Activated CD4-positive, alpha-beta T cell treated with anti-CD3 and anti-CD28 coated beads, Interleukin-2, amount 50 U/mL, for 4 hours (primary cell): ENCODE measurements at regions not wholly inside any gene's neighbourhood (a gene's known extent, or its start where the extent isn't known, plus 50 kb on each side); places are given as distances from the start of the nearest gene placed in this dataset.

Experiments
- DNase-seq, 2 experiments: peaks; one replicate each; pipeline ENCODE4 v3.0.0-alpha.2; 2020

DNA sequence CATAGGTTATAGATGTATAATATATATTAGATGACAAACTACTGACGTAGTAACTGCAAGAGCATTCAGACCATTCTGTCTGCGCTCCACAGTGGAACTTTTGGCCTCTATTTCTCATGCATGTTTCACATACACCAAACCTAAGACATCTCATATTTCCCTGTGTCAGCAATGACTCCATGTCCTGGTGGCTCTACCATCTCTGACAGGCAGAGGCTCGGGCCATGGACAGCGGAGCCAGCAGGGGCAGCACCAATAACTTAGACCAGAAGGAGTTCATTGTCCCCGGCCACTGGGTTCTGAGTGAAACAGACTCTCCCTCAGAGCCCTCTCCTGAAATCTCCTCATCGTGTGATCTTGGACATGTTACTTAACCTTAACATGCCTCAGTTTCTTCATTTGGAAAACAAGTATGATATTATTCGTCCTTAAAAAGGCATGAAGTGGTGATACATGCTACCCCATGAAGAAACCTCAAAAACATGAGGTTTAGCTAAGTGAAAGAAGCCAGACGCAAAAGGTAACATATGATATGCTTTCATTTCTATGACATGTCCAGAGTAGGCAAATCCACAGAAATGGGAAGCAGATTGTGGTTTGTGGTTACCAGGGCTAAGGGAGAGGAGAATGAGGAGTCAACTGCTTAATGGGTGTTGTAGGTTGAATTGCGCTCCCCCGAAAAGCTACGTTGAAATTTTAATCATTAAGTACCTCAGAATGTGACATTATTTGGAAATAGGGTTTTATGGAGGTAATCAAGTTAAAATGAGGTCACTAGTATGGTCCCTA, 564.0 kb upstream of the JARID2 start:
- no peak for DNase-seq

GRCh38 chr6:14682812-14683211, 563.1 kb upstream of the JARID2 start:
- DNase-seq, result no peak

- no peak for DNase-seq
These were observed 556.2 kb upstream of the JARID2 start for GRCh38 chr6:14689639-14690038.

GRCh38 chr6:14690120-14691056, 555.5 kb upstream of the JARID2 start:
- no peak for DNase-seq

GRCh38 chr6:14692208-14692607, 553.7 kb upstream of the JARID2 start:
- no peak for DNase-seq

DNA sequence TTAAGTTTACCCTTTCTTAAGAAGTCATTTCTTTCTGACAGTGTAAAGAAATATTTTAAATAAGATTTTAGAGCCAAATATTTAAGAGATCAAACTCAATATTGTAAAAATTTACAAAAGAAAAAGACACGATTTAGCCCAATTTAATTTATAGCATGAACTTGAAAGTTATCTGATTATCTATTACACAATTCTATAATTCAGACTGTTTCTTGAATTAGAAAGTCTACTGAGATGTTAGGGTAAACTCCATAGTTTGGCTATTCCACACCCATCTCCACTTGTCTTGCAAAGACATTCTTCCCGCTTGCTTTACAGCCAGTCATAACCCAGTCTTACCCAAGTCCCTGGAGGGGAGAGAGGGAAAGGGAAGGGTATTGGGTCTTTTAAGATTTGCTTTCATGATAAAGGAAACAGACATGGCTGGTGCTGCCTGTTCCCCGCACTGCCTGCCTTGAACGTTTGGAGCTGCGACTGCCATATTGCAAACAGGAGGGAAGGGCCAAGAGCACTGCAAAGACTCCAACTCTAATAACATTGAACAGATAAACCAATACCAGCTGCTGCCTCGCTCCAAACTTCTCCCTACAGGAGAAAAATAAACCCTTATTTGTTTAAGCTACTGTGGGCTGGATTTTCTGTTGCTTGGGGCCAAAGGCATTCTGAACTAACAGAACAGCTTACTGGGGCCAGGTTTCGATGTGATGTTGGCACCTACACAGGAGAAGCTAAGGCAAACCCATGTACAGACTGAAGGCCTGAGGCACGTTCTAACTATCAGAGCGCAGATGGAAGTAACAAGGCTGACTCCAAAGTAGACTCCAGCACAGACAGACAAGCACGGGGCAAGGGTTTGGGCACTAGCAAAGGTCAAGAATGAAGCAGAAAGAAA, 552.3 kb upstream of the JARID2 start:
- no peak for DNase-seq

- no peak for DNase-seq
These were observed 551.6 kb upstream of the JARID2 start for GRCh38 chr6:14694308-14694707.

DNA sequence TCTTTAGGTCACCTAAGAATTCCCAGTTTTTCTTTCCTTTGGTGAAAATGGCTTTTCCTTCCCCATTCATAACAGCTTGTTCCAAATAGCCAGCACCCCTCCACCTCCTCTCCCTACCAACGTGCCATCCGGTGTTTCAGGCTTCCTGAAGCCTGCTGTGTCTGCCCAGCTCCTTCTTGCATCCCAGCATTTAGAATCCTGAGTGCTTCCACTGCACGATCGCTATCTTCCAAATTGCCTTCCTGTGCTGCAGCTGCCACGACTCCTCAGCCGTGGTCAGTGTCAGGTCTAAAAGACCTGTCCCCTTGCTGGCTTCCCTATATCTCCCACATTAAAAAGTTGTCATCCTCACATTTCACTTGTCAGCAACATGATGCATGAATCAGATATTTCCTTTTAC, 550.3 kb upstream of the JARID2 start:
- no peak for DNase-seq

- DNase-seq, result no peak
These were observed 549.5 kb upstream of the JARID2 start for GRCh38 chr6:14696367-14696766.

GRCh38 chr6:14697427-14697826, 548.4 kb upstream of the JARID2 start:
- DNase-seq, result no peak

DNA sequence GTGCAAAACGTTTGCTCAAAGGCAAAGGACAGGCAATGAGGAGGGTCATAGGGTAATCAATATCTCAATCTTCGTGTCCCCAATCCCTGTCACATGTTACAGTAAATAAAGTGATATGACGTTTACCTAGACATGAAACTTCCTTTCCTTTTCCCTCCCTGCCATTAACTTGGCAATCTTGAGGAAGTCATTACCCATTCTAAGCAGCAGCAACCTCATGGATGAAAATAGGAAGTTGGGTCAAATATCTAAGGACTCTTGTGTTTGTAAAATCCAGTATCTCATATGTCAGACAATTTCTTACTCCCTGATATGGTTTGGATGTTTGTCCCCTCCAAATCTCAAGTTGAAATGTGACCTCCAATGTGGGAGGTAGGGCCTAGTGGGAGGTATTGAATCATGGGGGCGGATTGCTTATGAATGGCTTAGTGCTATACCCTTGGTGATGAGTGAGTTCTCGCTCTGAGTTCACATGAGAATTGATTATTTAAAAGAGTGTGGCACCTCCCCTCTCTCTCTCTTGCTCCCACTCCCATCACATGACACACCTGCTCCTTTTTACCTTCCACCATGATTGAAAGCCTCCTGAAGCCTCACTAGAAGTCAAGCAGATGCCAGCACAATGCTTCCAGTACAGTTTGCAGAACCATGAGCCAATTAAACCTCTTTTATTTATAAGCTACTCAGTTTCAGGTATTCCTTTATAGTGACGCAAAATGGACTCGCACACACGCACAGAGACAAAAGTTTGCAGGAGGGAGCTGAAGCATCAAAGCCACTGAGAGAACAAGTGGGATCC, 545.9 kb upstream of the JARID2 start:
- no peak for DNase-seq

DNA sequence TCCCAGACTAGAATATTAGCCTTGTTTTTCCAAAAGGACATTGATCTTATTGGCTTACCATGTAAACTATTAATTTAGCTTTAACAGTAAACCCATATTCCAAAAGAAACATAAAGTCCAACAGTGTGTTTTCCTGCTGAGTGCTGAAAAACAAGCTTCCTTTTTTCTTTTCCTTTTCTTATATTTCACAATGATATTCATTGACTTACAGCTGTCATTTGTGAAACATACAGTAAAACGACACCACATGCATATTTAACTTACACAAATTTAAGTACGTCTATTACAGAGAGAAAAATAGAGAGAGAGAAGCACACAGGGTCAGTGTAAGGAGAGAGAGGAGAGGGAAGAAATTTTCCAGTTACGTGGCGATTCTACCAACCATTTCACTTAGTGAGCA, 543.9 kb upstream of the JARID2 start:
- no peak for DNase-seq

DNA sequence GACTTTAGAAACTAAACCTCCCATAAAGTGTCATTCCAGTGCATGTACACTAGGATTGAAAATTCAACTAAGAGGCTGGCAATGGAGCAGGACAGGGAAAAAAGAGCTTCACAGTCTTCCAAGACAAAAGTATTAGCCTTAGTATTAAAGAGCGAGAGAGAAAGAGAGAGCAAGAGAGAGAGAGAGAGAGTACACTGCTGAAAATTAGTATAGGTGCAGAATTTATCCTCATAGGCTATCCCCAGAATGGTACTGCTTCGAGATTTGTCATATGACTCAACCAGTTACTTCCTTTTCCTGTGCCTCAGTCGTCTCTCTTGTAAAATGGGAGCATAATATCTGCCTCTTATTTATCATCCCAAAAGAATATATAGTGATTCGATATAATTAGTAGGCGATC, 543.2 kb upstream of the JARID2 start:
- DNase-seq, result no peak

GRCh38 chr6:14703586-14703985, 542.3 kb upstream of the JARID2 start:
- no peak for DNase-seq

GRCh38 chr6:14704383-14705271, 541.2 kb upstream of the JARID2 start:
- DNase-seq, result no peak

DNA sequence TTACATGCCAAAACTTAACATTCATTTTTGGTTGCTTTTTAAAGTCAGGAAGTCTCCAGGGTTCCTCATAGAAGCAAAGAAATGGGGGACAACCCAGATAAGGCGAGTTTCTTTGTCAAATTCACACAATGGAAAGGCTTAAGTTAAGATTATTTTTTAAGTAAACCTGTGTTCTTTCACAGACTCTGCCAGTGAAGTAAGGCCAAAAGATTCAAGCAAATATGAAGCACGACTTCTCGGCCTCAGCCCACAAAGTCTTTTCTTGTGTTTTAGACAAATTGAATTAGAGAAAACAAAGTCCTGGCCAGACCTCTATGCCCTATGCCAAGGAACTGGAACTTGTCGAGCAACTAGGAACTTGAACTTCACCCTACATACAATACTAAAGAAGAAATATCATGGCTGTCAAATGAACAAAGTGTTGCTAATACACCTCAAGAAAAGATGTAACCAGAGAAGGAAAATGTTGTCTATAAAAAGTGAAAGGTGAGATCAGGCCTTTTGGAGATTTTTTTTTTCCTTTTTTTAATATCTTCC, 540.0 kb upstream of the JARID2 start:
- DNase-seq, result no peak

- peak; percentile 62 to 69 for DNase-seq
These were observed 539.4 kb upstream of the JARID2 start for GRCh38 chr6:14706378-14706929.

DNA sequence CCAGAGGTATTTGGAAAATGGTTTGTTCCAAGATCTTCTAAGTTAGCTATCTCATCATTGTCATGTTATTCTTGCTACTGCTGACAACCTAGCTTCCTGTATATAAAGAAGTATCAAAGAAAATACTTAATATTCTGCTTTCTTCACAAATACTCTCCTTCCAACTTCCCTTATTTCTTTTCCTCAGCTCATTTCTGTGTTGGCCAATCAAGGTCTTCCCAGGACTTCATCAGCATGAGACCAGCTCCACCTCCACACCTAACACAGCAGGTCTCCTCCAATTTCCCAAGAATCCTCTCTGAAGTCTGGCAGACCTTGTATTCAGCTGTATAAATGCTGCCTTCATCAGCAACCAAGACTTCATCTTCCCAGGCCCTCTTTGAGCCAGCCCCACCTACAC, 538.6 kb upstream of the JARID2 start:
- no peak for DNase-seq

GRCh38 chr6:14707971-14708465, 537.9 kb upstream of the JARID2 start:
- DNase-seq, result no peak

- no peak for DNase-seq
These were observed 536.7 kb upstream of the JARID2 start for GRCh38 chr6:14709066-14709670.
